Spleen (tissue), 3 donors: ENCODE measurements at regions not wholly inside any gene's neighbourhood (a gene's known extent, or its start where the extent isn't known, plus 50 kb on each side); places are given as distances from the start of the nearest gene placed in this dataset.

ENCODE experiments used
- POLR2A ChIP-seq, 3 donors: fragments of 450-650 bp; IDR thresholded peaks; one replicate each; pipeline ENCODE4 v1.5.1; 2017; ENCODE audit warnings: antibody characterized with exemption in 3 of 3, mild to moderate bottlenecking in 1 of 3
- POLR2AphosphoS5 ChIP-seq, 3 donors: sonication (generic); formaldehyde crosslinking; IDR thresholded peaks; one replicate each; pipeline ENCODE4 v1.5.1; 2017; ENCODE audit warnings: antibody characterized with exemption in 3 of 3

GRCh38 chr20:48531505-48531904 lies 296.3 kb downstream of the PREX1 start:
- TF ChIP-seq POLR2AphosphoS5 (IDR thresholded peaks at IDR 0.05) (no peak), POLR2A (IDR thresholded peaks at IDR 0.05) (no peak)
